NCI-H82 (cell line): ENCODE measurements at regions not wholly inside any gene's neighbourhood (a gene's known extent, or its start where the extent isn't known, plus 50 kb on each side); places are given as distances from the start of the nearest gene placed in this dataset.
"Not testable (repeated sequence)": the region's sequence is repeated elsewhere in the genome, so short reads cannot be mapped to it uniquely, and the experiment has no call there.

Experiments
- DNase-seq: peaks from one replicate; lab custom pipeline; 2025; lab: John Stamatoyannopoulos, UW

- no peak for DNase-seq
Measured at GRCh38 chr12:25615119-25615518, 62.0 kb upstream of the LMNTD1 start.

- no peak for DNase-seq
Measured at GRCh38 chr12:25616286-25616685, 63.2 kb upstream of the LMNTD1 start.

GRCh38 chr12:25617991-25618390 is 64.9 kb upstream of the LMNTD1 start:
- peak; percentile 35 for DNase-seq

- DNase-seq = no peak
Measured at GRCh38 chr12:25623816-25624215, 70.7 kb upstream of the LMNTD1 start.

- no peak for DNase-seq
Measured at GRCh38 chr12:25625146-25625545, 72.1 kb upstream of the LMNTD1 start.

GRCh38 chr12:25629341-25629740 is 76.3 kb upstream of the LMNTD1 start:
- DNase-seq = peak; percentile 64

GRCh38 chr12:25630735-25631515 is 77.8 kb upstream of the LMNTD1 start:
- not testable (repeated sequence) for DNase-seq

- not testable (repeated sequence) for DNase-seq
Measured at GRCh38 chr12:25633149-25633548, 80.1 kb upstream of the LMNTD1 start.

- no peak for DNase-seq
Measured at GRCh38 chr12:25637752-25638151, 84.7 kb upstream of the LMNTD1 start.

GRCh38 chr12:25639406-25639805 is 86.3 kb upstream of the LMNTD1 start:
- DNase-seq = no peak

- DNase-seq = peak; percentile 27
Measured at GRCh38 chr12:25644979-25645378, 91.9 kb upstream of the LMNTD1 start.

GRCh38 chr12:25645427-25645826 is 92.3 kb upstream of the LMNTD1 start:
- DNase-seq = no peak

- peak; percentile 50 for DNase-seq
Measured at GRCh38 chr12:25651931-25652330, 98.8 kb upstream of the LMNTD1 start.

- DNase-seq = peak; percentile 94
Measured at GRCh38 chr12:25652371-25652770, 99.3 kb upstream of the LMNTD1 start.

GRCh38 chr12:25653487-25654175 is 100.5 kb upstream of the LMNTD1 start:
- peak; percentile 27 for DNase-seq

- DNase-seq = peak; percentile 88
Measured at GRCh38 chr12:25655702-25656101, 102.6 kb upstream of the LMNTD1 start.

- DNase-seq = no peak
Measured at GRCh38 chr12:25659621-25660020, 106.5 kb upstream of the LMNTD1 start.

GRCh38 chr12:25670076-25671055 is 117.3 kb upstream of the LMNTD1 start:
- no peak for DNase-seq

GRCh38 chr12:25675808-25676207 is 122.7 kb upstream of the LMNTD1 start:
- no peak for DNase-seq

GRCh38 chr12:25677232-25677937 is 124.3 kb upstream of the LMNTD1 start:
- no peak for DNase-seq

- DNase-seq = no peak
Measured at GRCh38 chr12:25681580-25681979, 128.5 kb upstream of the LMNTD1 start.

- DNase-seq = no peak
Measured at GRCh38 chr12:25682421-25682820, 129.3 kb upstream of the LMNTD1 start.
